Naive thymus-derived CD4-positive, alpha-beta T cell (primary cell): ENCODE measurements at regions not wholly inside any gene's neighbourhood (a gene's known extent, or its start where the extent isn't known, plus 50 kb on each side); places are given as distances from the start of the nearest gene placed in this dataset.

Experiments
- ATAC-seq: fragments of 150-1000 bp; cut with Tn5 transposase; 2 replicates; pipeline ENCODE4 v1.10.0; 2021; ENCODE audit warnings: mild to moderate bottlenecking, moderate library complexity
- CTCF ChIA-PET: fragments of 350-600 bp; sonication (Branson Sonifier 250); formaldehyde crosslinking; loops from one replicate; lab custom pipeline; 2021; ENCODE audit warnings: antibody characterized with exemption; lab: Charles Lee
- POLR2A ChIA-PET: fragments of 350-600 bp; sonication (Branson Sonifier 250); formaldehyde crosslinking; loops from one replicate; lab custom pipeline; 2021; ENCODE audit warnings: antibody characterized with exemption, inconsistent platforms; lab: Charles Lee
- DNase-seq, 9 donors: peaks; one replicate each; pipeline versions ENCODE4 v3.0.0 to v3.0.0-alpha.2; 2020 to 2022; ENCODE audit warnings: mixed read lengths in 1 of 9
- H3K27ac ChIP-seq: one replicate; pipeline ENCODE4 v1.7.0; 2013; ENCODE audit warnings: mild to moderate bottlenecking, low read depth, low read length, moderate library complexity
- H3K27me3 ChIP-seq, 2 donors: one replicate each; pipeline ENCODE4 v1.7.0; 2013; ENCODE audit warnings: low read length in 2 of 2, mild to moderate bottlenecking in 2 of 2, moderate library complexity in 2 of 2; ENCODE audit not compliant: control insufficient read depth in 2 of 2, insufficient read depth in 2 of 2
- H3K36me3 ChIP-seq, 3 experiments: 1 replicate in 2 of 3; 2 replicates in 1 of 3; pipeline ENCODE4 v1.7.0; 2013; ENCODE audit warnings: low read length in 3 of 3, mild to moderate bottlenecking in 3 of 3, moderate library complexity in 1 of 3; ENCODE audit not compliant: insufficient read depth in 3 of 3, control insufficient read depth in 2 of 3
- H3K4me1 ChIP-seq, 2 donors: one replicate each; pipeline ENCODE4 v1.7.0; 2013; ENCODE audit warnings: low read length in 2 of 2, mild to moderate bottlenecking in 2 of 2, moderate library complexity in 1 of 2; ENCODE audit not compliant: control insufficient read depth in 2 of 2, insufficient read depth in 2 of 2
- H3K4me3 ChIP-seq: 2 replicates; pipeline ENCODE4 v1.7.0; 2013; ENCODE audit warnings: mild to moderate bottlenecking, low read length
- H3K9me3 ChIP-seq, 3 experiments: 1 replicate in 2 of 3; 2 replicates in 1 of 3; pipeline ENCODE4 v1.7.0; 2013; ENCODE audit warnings: low read length in 3 of 3; ENCODE audit not compliant: control insufficient read depth in 2 of 3
- H3K27ac Mint-ChIP-seq, 9 donors: one replicate each; pipeline ENCODE4 v1.8.0; 2020 to 2022; ENCODE audit warnings: mixed read lengths in 9 of 9, mild to moderate bottlenecking in 8 of 9, moderate library complexity in 5 of 9, inconsistent platforms in 2 of 9
- H3K27me3 Mint-ChIP-seq, 5 donors: one replicate each; pipeline ENCODE4 v1.8.0; 2021 to 2022; ENCODE audit warnings: mixed read lengths in 5 of 5, mild to moderate bottlenecking in 1 of 5
- H3K36me3 Mint-ChIP-seq, 5 donors: one replicate each; pipeline ENCODE4 v1.8.0; 2020 to 2022; ENCODE audit warnings: mixed read lengths in 5 of 5, mild to moderate bottlenecking in 3 of 5, inconsistent platforms in 1 of 5
- H3K4me1 Mint-ChIP-seq, 7 donors: one replicate each; pipeline ENCODE4 v1.8.0; 2020 to 2022; ENCODE audit warnings: mixed read lengths in 7 of 7, mild to moderate bottlenecking in 3 of 7, inconsistent platforms in 1 of 7
- H3K4me3 Mint-ChIP-seq, 10 donors: one replicate each; pipeline ENCODE4 v1.8.0; 2020 to 2022; ENCODE audit warnings: mild to moderate bottlenecking in 10 of 10, mixed read lengths in 10 of 10, moderate library complexity in 6 of 10, inconsistent platforms in 2 of 10
- H3K9me3 Mint-ChIP-seq, 11 donors: one replicate each; pipeline ENCODE4 v1.8.0; 2020 to 2022; ENCODE audit warnings: mixed read lengths in 11 of 11, mild to moderate bottlenecking in 4 of 11, inconsistent platforms in 1 of 11, moderate library complexity in 1 of 11
- intact Hi-C, 2 donors: fragments of 100-400 bp; cut with micrococcal nuclease; formaldehyde crosslinking; loops; one replicate each; pipeline ENCODE4 v1.15.1; 2023

DNA sequence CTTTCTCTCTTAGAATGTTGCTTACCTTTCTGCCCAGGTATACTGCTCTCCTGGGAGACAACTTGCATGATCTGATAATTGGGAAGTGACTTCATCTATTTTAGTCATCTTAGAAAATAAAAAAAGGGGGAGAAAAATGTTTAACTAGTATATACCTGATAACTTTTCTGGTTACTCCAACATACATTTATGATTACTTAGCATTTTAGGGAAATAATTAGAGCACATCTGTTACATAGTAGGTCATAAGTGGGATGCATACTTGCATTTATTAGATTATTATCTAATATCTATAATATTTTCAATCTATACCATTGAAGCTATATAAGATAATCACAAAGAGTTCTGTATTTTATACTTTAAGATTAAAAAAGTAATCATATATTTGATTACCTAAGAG lies 193.9 kb upstream of the EYS start:
- no peak overlapping the region for H3K4me3 ChIP-seq
- H3K9me3 ChIP-seq = no peaks in the 10 kb centered on the region
- DNase-seq (no peak), ATAC-seq (no peak)
- ChIA-PET POLR2A (no interaction called here), CTCF (no interaction called here)
- no peaks in the 10 kb centered on the region for H3K36me3 ChIP-seq
- Mint-ChIP-seq H3K36me3 (peaks cover 0 to 4% (median 0%) of the 10 kb centered on the region in 5 donors), H3K4me1 (no peaks in the 10 kb centered on the region), H3K27ac (no peak overlapping the region), H3K9me3 (peaks cover under 1 to 30% (median 12%) of the 10 kb centered on the region in 11 donors), H3K4me3 (no peak overlapping the region), H3K27me3 (no peaks in the 10 kb centered on the region)
- no peaks in the 10 kb centered on the region for H3K27me3 ChIP-seq
- intact Hi-C loops = no loop called here
- H3K27ac ChIP-seq = no peak overlapping the region
- H3K4me1 ChIP-seq = no peaks in the 10 kb centered on the region

- Histone ChIP-seq H3K27me3 (no peaks in the 10 kb centered on the region), H3K36me3 (no peaks in the 10 kb centered on the region), H3K9me3 (peaks cover 0 to 6% (median 0%) of the 10 kb centered on the region in 3 experiments), H3K27ac (no peak overlapping the region), H3K4me3 (no peak overlapping the region), H3K4me1 (no peaks in the 10 kb centered on the region)
- DNase-seq = no peak
- CTCF ChIA-PET = no interaction called here
- no peak for ATAC-seq
- H3K27ac Mint-ChIP-seq = no peak overlapping the region
- H3K4me1 Mint-ChIP-seq = no peaks in the 10 kb centered on the region
- no peak overlapping the region for H3K4me3 Mint-ChIP-seq
- no peaks in the 10 kb centered on the region for H3K27me3 Mint-ChIP-seq
- H3K36me3 Mint-ChIP-seq = peaks cover 0 to 4% (median 0%) of the 10 kb centered on the region in 5 donors
- intact Hi-C loops = no loop called here
- POLR2A ChIA-PET = no interaction called here
- H3K9me3 Mint-ChIP-seq = peaks cover 0 to 26% (median 9%) of the 10 kb centered on the region in 11 donors
Measured at GRCh38 chr6:65896140-65896539, 189.1 kb upstream of the EYS start.

DNA sequence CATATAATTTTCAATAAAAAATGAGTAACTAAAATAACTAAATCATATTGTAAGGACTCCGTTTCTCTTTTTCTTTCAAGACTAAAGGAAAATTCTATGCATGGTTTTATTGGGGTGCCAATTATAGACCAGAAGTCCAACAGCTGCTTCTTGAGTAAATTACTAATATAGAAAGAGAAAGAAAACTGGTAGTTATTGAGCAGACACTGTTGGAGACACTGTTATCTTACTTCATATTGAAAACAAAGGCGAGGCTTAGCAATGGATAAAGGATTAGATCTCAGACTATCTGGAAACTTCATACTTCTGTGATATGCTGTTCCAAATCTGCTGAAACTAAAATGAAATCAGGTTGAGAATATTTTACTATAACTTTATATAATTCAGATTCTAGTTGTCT lies 169.6 kb upstream of the EYS start:
- Mint-ChIP-seq H3K27me3 (no peaks in the 10 kb centered on the region), H3K9me3 (peaks cover 0 to 12% (median 3%) of the 10 kb centered on the region in 11 donors), H3K27ac (no peak overlapping the region), H3K36me3 (no peaks in the 10 kb centered on the region), H3K4me1 (no peaks in the 10 kb centered on the region), H3K4me3 (no peak overlapping the region)
- DNase-seq = no peak
- Histone ChIP-seq H3K27me3 (no peaks in the 10 kb centered on the region), H3K27ac (no peak overlapping the region), H3K36me3 (no peaks in the 10 kb centered on the region), H3K9me3 (no peaks in the 10 kb centered on the region), H3K4me1 (no peaks in the 10 kb centered on the region), H3K4me3 (no peak overlapping the region)
- intact Hi-C loops = no loop called here
- ChIA-PET CTCF (no interaction called here), POLR2A (no interaction called here)
- no peak for ATAC-seq

DNA sequence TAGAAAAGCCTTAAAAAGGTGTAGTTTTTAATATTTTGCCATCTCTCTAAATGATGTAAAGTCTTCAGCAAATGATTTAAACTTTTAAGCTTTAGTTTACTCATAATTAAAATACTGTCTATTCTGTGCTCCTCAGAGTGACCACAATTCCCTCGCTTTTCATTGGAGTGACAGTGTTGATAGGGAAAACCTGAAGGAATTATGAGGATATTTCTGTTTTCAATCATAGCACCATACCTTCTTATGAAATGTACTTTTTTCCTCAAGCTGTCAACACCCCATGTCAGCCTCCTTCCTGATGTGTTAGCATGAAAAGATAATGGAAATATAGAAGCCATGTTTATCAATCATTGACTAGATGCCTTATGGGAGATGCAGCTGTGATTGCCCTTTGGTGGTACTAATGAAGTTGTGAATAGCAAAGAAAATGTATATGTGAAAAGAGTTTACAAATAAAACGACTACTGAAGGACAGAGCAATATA lies 145.4 kb upstream of the EYS start:
- H3K4me3 ChIP-seq = no peak overlapping the region
- no peaks in the 10 kb centered on the region for H3K36me3 ChIP-seq
- Mint-ChIP-seq H3K27me3 (no peaks in the 10 kb centered on the region), H3K9me3 (peaks cover 2 to 24% (median 8%) of the 10 kb centered on the region in 11 donors), H3K27ac (no peak overlapping the region), H3K4me3 (no peak overlapping the region), H3K4me1 (no peaks in the 10 kb centered on the region), H3K36me3 (no peaks in the 10 kb centered on the region)
- H3K9me3 ChIP-seq = no peaks in the 10 kb centered on the region
- DNase-seq (no peak), ATAC-seq (no peak)
- H3K27ac ChIP-seq = no peak overlapping the region
- CTCF ChIA-PET = no interaction called here
- no peaks in the 10 kb centered on the region for H3K27me3 ChIP-seq
- intact Hi-C loops = no loop called here
- no peaks in the 10 kb centered on the region for H3K4me1 ChIP-seq
- POLR2A ChIA-PET = no interaction called here

- intact Hi-C loops = no loop called here
Measured at GRCh38 chr6:65830151-65830550, 123.1 kb upstream of the EYS start.

DNA sequence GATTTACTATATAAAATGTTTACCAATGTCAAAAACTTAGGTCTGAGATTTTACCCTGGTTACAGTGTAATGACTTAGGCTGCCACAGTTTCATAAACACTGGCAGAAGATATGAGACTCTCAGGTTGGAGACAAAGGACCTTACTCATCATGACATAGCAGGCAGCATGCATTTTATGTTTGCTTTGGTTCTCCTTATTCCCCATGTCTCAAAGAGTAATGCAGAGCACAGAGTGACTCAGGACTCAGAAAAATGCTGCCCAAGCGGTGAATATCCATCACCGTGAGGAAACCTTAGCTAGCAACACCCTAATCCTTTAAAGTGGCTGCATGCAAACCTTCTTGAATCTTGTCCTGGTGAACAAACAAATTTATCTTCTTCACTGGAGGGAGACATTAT lies 112.1 kb upstream of the EYS start:
- no peaks in the 10 kb centered on the region for H3K27me3 Mint-ChIP-seq
- H3K4me1 ChIP-seq = no peaks in the 10 kb centered on the region
- no peaks in the 10 kb centered on the region for H3K36me3 Mint-ChIP-seq
- peaks cover 0 to 26% (median 14%) of the 10 kb centered on the region in 11 donors for H3K9me3 Mint-ChIP-seq
- ChIA-PET CTCF (no interaction called here), POLR2A (no interaction called here)
- no peaks in the 10 kb centered on the region for H3K27me3 ChIP-seq
- DNase-seq (no peak), ATAC-seq (no peak)
- H3K4me3 Mint-ChIP-seq = no peak overlapping the region
- H3K36me3 ChIP-seq = no peaks in the 10 kb centered on the region
- intact Hi-C loops = no loop called here
- H3K27ac Mint-ChIP-seq = no peak overlapping the region
- H3K27ac ChIP-seq = no peak overlapping the region
- no peaks in the 10 kb centered on the region for H3K4me1 Mint-ChIP-seq
- H3K9me3 ChIP-seq = no peaks in the 10 kb centered on the region
- no peak overlapping the region for H3K4me3 ChIP-seq

More at GRCh38 chr6:65830151-65830550, 123.1 kb upstream of the EYS start:
- POLR2A ChIA-PET = no interaction called here
- Mint-ChIP-seq H3K4me3 (no peak overlapping the region), H3K36me3 (no peaks in the 10 kb centered on the region), H3K27ac (no peak overlapping the region), H3K9me3 (peaks cover 0 to 15% (median 5%) of the 10 kb centered on the region in 11 donors), H3K27me3 (no peaks in the 10 kb centered on the region), H3K4me1 (no peaks in the 10 kb centered on the region)
- H3K4me3 ChIP-seq = no peak overlapping the region
- no peaks in the 10 kb centered on the region for H3K36me3 ChIP-seq
- no peaks in the 10 kb centered on the region for H3K27me3 ChIP-seq
- no peaks in the 10 kb centered on the region for H3K4me1 ChIP-seq
- H3K9me3 ChIP-seq = no peaks in the 10 kb centered on the region
- H3K27ac ChIP-seq = no peak overlapping the region
- CTCF ChIA-PET = no interaction called here
- DNase-seq (no peak), ATAC-seq (no peak)

GRCh38 chr6:65818576-65818975 lies 111.5 kb upstream of the EYS start:
- no peaks in the 10 kb centered on the region for H3K4me1 ChIP-seq
- Mint-ChIP-seq H3K27ac (no peak overlapping the region), H3K4me1 (no peaks in the 10 kb centered on the region), H3K9me3 (peaks cover 0 to 20% (median 14%) of the 10 kb centered on the region in 11 donors), H3K4me3 (no peak overlapping the region), H3K36me3 (no peaks in the 10 kb centered on the region), H3K27me3 (no peaks in the 10 kb centered on the region)
- CTCF ChIA-PET = no interaction called here
- no peak overlapping the region for H3K4me3 ChIP-seq
- POLR2A ChIA-PET = no interaction called here
- H3K9me3 ChIP-seq = no peaks in the 10 kb centered on the region
- no peak for DNase-seq
- intact Hi-C loops = no loop called here
- no peaks in the 10 kb centered on the region for H3K36me3 ChIP-seq
- no peak overlapping the region for H3K27ac ChIP-seq
- H3K27me3 ChIP-seq = no peaks in the 10 kb centered on the region
- ATAC-seq = no peak
